ENCODE measurements at regions not wholly inside any gene's neighbourhood (a gene's known extent, or its start where the extent isn't known, plus 50 kb on each side); places are given as distances from the start of the nearest gene placed in this dataset.

GRCh38 chrX:95029571-95029970 lies 1355.6 kb downstream of the FAM133A start:
- no peaks in the 10 kb centered on the region for H3K27me3 ChIP-seq (ENCODE audit: low read depth)
- no peaks in the 10 kb centered on the region for H3K9me3 ChIP-seq
- in situ Hi-C loops (cut with MboI; ENCODE audit: low sequenced_read_pairs) = no loop called here
- no peaks in the 10 kb centered on the region for H3K36me3 ChIP-seq (replicated peaks)
- H3K4me3 ChIP-seq = no peak overlapping the region
- peak in 1 of 2 experiments; percentile 92 for DNase-seq (ENCODE audit: low spot score in 2 of 2)
- H3K4me1 ChIP-seq = peaks cover 15% of the 10 kb centered on the region

- Histone ChIP-seq H3K4me3 (no peak overlapping the region), H3K9me3 (no peaks in the 10 kb centered on the region), H3K27me3 (ENCODE audit: low read depth) (no peaks in the 10 kb centered on the region), H3K36me3 (replicated peaks) (no peaks in the 10 kb centered on the region), H3K4me1 (no peaks in the 10 kb centered on the region)
- no peak for DNase-seq (ENCODE audit: low spot score in 2 of 2)
- in situ Hi-C loops (cut with MboI; ENCODE audit: low sequenced_read_pairs) = no loop called here
These were observed 1366.1 kb downstream of the FAM133A start for GRCh38 chrX:95040104-95040503.

- H3K36me3 ChIP-seq (replicated peaks) = no peaks in the 10 kb centered on the region
- in situ Hi-C loops (cut with MboI; ENCODE audit: low sequenced_read_pairs) = no loop called here
- no peak for DNase-seq (ENCODE audit: low spot score in 2 of 2)
These were observed 1370.3 kb downstream of the FAM133A start for GRCh38 chrX:95044331-95044730.

DNA sequence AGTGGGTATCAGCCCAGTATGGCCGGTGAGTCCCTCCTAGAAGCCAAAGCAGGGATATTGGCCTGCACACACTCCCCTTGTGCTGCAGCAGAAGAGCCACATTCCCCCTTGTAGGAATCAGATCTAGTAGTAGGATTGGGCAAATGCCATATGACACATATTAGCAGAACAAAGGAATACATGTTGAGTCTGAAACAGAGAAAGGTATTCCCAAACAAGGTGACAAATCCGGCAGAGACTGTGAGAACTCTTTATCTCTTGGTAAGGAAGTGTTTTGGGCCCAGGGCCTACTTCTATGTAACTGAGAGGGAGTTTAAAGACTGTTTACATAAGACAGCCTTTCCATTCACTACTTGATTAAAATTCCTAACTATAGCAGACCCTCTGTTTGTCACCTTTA lies 1382.0 kb downstream of the FAM133A start:
- Histone ChIP-seq H3K9me3 (no peaks in the 10 kb centered on the region), H3K4me3 (no peak overlapping the region), H3K36me3 (replicated peaks) (no peaks in the 10 kb centered on the region), H3K27me3 (ENCODE audit: low read depth) (no peaks in the 10 kb centered on the region), H3K4me1 (peaks cover 25% of the 10 kb centered on the region)
- in situ Hi-C loops (cut with MboI; ENCODE audit: low sequenced_read_pairs) = no loop called here
- DNase-seq (ENCODE audit: low spot score in 2 of 2) = peak in 1 of 2 experiments; percentile 31

More at GRCh38 chrX:95044331-95044730, 1370.3 kb downstream of the FAM133A start:
- no peaks in the 10 kb centered on the region for H3K27me3 ChIP-seq (ENCODE audit: low read depth)
- H3K4me1 ChIP-seq = no peaks in the 10 kb centered on the region
- H3K4me3 ChIP-seq = no peak overlapping the region
- H3K9me3 ChIP-seq = no peaks in the 10 kb centered on the region

DNA sequence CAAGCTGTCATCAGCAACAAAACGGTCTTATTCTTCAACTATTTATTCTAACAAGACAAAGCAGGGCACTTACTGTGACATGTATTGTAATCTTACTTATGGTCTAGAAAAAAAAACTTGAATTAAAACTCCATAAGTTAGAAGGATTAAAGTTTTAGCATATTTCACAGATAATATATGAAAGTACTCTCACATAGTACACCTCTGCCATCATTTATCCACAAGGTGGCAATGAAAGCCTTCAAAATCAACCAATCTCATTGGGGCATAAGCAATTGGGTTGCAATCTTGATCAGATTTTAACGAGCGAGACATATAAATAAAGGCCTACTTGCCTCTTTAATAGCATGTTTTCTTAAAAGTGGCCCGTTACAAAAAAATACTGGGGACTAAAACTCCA lies 1382.9 kb downstream of the FAM133A start:
- no peaks in the 10 kb centered on the region for H3K27me3 ChIP-seq (ENCODE audit: low read depth)
- in situ Hi-C loops (cut with MboI; ENCODE audit: low sequenced_read_pairs) = no loop called here
- H3K9me3 ChIP-seq = no peaks in the 10 kb centered on the region
- no peak overlapping the region for H3K4me3 ChIP-seq
- peak; percentile 30 to 93 for DNase-seq (ENCODE audit: low spot score in 2 of 2)
- no peaks in the 10 kb centered on the region for H3K36me3 ChIP-seq (replicated peaks)
- peaks cover 25% of the 10 kb centered on the region for H3K4me1 ChIP-seq

- Histone ChIP-seq H3K36me3 (replicated peaks) (no peaks in the 10 kb centered on the region), H3K27me3 (ENCODE audit: low read depth) (no peaks in the 10 kb centered on the region), H3K9me3 (no peaks in the 10 kb centered on the region), H3K4me3 (no peak overlapping the region), H3K4me1 (peaks cover 25% of the 10 kb centered on the region)
- DNase-seq (ENCODE audit: low spot score in 2 of 2) = peak in 1 of 2 experiments; percentile 98
- in situ Hi-C loops (cut with MboI; ENCODE audit: low sequenced_read_pairs) = no loop called here
These were observed 1383.3 kb downstream of the FAM133A start for GRCh38 chrX:95057341-95057740.

DNA sequence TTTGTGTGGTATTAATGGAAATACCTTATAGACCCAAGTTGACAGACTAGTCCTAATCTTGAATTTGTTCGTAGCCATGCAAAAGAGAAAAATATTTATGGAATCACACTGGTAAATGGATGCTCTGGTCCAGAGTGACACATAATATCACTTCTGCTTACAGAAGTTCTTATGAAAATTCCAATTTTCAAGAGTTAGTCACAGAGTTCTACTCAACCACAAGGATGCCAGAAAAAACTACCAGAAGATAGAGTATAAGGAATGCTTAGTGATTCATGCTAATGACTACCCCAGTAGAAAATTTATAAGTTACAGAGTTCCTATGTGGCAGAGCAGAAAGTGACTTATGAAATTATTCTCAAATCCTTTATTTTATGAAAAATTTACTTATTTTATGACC lies 1384.8 kb downstream of the FAM133A start:
- in situ Hi-C loops (cut with MboI; ENCODE audit: low sequenced_read_pairs) = no loop called here

DNA sequence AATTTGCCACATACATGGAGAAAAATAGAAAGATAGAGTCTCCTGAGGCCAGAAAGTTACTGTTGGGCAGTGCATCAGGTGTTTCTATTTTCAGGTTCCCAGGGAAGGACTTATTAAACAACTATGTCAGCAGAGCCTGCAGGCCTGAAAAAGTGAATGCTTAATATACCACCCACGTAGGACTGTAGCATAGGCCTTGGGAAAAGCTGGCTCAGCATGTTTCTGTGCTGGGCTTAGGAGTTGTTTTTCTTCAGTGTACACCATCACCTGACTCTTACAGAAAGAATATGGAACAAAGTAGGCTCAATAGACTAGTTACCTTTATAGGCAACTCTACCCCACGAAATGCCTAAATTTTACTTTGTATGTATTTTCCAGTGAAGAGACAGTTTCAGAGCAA lies 1385.9 kb downstream of the FAM133A start:
- Histone ChIP-seq H3K27me3 (ENCODE audit: low read depth) (no peaks in the 10 kb centered on the region), H3K9me3 (no peaks in the 10 kb centered on the region), H3K36me3 (replicated peaks) (no peaks in the 10 kb centered on the region), H3K4me1 (peaks cover 16% of the 10 kb centered on the region), H3K4me3 (no peak overlapping the region)
- in situ Hi-C loops (cut with MboI; ENCODE audit: low sequenced_read_pairs) = no loop called here
- no peak for DNase-seq (ENCODE audit: low spot score in 2 of 2)

More for the DNA sequence above, 1384.8 kb downstream of the FAM133A start:
- Histone ChIP-seq H3K4me3 (no peak overlapping the region), H3K27me3 (ENCODE audit: low read depth) (no peaks in the 10 kb centered on the region), H3K4me1 (peaks cover 16% of the 10 kb centered on the region), H3K36me3 (replicated peaks) (no peaks in the 10 kb centered on the region), H3K9me3 (no peaks in the 10 kb centered on the region)
- DNase-seq (ENCODE audit: low spot score in 2 of 2) = no peak

DNA sequence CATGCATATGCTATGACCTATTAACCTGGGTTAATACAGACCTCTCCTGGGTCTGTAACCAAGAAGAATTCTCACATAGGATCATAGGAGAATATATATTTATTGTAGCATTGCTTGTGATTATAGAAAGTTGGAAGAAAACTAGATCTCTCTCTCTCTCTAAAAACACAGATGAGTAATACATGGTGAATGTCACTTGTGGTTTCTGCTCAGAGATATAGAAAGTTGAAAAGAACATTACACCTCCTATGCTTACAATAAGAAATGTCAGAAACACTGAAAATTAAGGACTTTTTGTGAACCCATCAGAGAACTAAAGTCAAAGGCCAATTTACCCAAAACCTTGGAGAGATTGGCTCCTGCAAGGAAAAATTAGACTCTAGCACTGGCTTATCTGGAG lies 1389.5 kb downstream of the FAM133A start:
- Histone ChIP-seq H3K9me3 (no peaks in the 10 kb centered on the region), H3K36me3 (replicated peaks) (no peaks in the 10 kb centered on the region), H3K4me1 (no peaks in the 10 kb centered on the region), H3K4me3 (no peak overlapping the region), H3K27me3 (ENCODE audit: low read depth) (no peaks in the 10 kb centered on the region)
- no peak for DNase-seq (ENCODE audit: low spot score in 2 of 2)
- in situ Hi-C loops (cut with MboI; ENCODE audit: low sequenced_read_pairs) = no loop called here

DNA sequence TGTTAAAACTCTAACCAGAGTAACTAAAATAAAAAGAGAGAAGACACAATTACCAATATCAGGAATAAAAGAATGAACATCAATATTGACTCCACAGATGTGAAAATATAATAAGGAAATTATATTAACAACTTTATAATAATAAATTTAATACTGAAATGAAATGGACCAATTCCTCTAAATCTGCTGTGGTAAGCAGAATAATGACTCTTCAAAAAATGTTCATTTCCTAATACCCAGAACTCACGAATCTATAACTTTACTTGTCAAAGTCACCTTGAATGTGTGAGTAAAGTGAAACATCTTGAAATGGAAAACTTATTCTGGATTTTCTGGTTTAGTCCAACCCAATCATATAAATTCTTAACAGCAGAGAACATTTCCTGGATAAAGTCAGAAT lies 1391.1 kb downstream of the FAM133A start:
- in situ Hi-C loops (cut with MboI; ENCODE audit: low sequenced_read_pairs) = no loop called here
- no peak overlapping the region for H3K4me3 ChIP-seq
- H3K36me3 ChIP-seq (replicated peaks) = no peaks in the 10 kb centered on the region
- H3K9me3 ChIP-seq = no peaks in the 10 kb centered on the region
- no peaks in the 10 kb centered on the region for H3K4me1 ChIP-seq
- DNase-seq (ENCODE audit: low spot score in 2 of 2) = no peak
- H3K27me3 ChIP-seq (ENCODE audit: low read depth) = no peaks in the 10 kb centered on the region

DNA sequence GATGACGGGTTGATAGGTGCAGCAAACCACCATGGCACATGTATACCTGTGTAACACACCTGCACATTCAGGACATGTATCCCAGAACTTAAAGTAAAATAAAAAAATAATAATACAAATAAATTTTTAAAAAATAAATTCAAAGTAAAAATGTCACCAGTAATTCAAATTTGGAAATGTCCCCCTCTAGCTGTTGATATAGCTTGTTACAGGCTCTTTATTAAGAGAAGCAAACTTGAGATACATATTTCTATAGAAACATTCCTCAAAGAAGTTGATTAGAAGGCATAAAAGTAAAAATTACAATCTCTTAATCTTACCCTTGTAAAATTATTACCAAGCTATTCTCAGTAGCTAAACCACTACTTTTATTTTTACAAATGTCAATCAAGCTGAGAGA lies 1397.0 kb downstream of the FAM133A start:
- Histone ChIP-seq H3K27me3 (ENCODE audit: low read depth) (no peaks in the 10 kb centered on the region), H3K4me3 (no peak overlapping the region), H3K4me1 (no peaks in the 10 kb centered on the region; the same call in 1 of the 2 replicates), H3K36me3 (replicated peaks) (no peaks in the 10 kb centered on the region), H3K9me3 (no peaks in the 10 kb centered on the region)
- in situ Hi-C loops (cut with MboI; ENCODE audit: low sequenced_read_pairs) = no loop called here
- DNase-seq (ENCODE audit: low spot score in 2 of 2) = no peak

DNA sequence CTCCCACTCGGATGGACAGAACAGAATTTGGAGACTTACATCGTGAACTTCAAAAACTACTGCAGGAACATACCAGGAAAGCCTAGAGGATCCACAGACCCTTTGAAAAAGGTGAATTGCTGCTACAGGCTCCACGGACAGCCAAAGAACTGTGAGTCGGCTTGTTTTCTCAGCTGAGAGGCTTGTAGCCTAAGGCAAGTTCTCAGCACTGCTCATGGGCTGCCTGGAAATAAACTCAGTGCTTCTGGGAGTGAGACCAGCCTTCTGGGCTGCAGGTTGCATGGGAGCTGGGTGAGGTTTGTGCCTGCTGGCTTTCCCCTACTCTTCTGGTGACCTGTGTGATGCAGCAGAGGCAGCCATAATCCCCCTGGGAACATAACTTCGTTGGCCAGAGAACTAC lies 1397.6 kb downstream of the FAM133A start:
- no peaks in the 10 kb centered on the region for H3K27me3 ChIP-seq (ENCODE audit: low read depth)
- H3K36me3 ChIP-seq (replicated peaks) = no peaks in the 10 kb centered on the region
- DNase-seq (ENCODE audit: low spot score in 2 of 2) = no peak
- no peak overlapping the region for H3K4me3 ChIP-seq
- no peaks in the 10 kb centered on the region for H3K9me3 ChIP-seq
- peaks cover 3% of the 10 kb centered on the region; the same call in 1 of the 2 replicates for H3K4me1 ChIP-seq
- in situ Hi-C loops (cut with MboI; ENCODE audit: low sequenced_read_pairs) = no loop called here

GRCh38 chrX:95076449-95076848 lies 1402.4 kb downstream of the FAM133A start:
- no peak overlapping the region for H3K4me3 ChIP-seq
- peak; percentile 63 to 74 for DNase-seq (ENCODE audit: low spot score in 2 of 2)
- H3K27me3 ChIP-seq (ENCODE audit: low read depth) = no peaks in the 10 kb centered on the region
- no peaks in the 10 kb centered on the region for H3K36me3 ChIP-seq (replicated peaks)
- peaks cover 3% of the 10 kb centered on the region; the same call in 1 of the 2 replicates for H3K4me1 ChIP-seq
- no peaks in the 10 kb centered on the region for H3K9me3 ChIP-seq
- in situ Hi-C loops (cut with MboI; ENCODE audit: low sequenced_read_pairs) = no loop called here

DNA sequence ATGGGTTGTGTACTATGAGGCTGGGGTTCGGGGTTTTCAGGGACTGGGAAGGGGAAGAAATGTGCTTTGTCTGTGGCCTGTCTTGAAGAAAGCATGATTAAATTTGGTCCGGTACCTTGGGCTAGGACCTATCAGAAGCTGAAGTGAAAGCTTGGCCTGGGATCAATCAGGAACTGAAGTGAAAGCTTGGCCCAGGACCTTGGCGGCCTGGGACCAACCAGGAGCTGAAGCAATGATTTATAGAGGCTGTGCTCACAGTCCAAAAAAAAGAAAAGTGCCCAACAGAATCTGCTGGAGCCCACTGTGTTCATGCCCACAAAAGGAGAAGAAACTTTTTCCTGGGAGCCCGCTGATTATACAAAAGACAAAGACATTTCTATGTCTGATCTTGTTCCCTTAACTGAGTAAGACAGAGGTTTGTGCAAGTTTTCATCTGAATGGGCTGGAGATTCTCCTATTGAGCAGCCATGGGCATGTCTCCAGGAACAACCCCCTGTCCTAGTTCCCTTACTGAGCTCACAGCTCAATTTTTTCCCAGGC lies 1427.9 kb downstream of the FAM133A start:
- in situ Hi-C loops (cut with MboI; ENCODE audit: low sequenced_read_pairs) = no loop called here
- Histone ChIP-seq H3K4me1 (no peaks in the 10 kb centered on the region), H3K9me3 (no peaks in the 10 kb centered on the region), H3K27me3 (ENCODE audit: low read depth) (no peaks in the 10 kb centered on the region), H3K36me3 (replicated peaks) (no peaks in the 10 kb centered on the region), H3K4me3 (no peak overlapping the region)
- DNase-seq (ENCODE audit: low spot score in 2 of 2) = no peak

GRCh38 chrX:95117556-95117955 lies 1443.5 kb downstream of the FAM133A start:
- no peaks in the 10 kb centered on the region for H3K4me1 ChIP-seq
- H3K36me3 ChIP-seq (replicated peaks) = no peaks in the 10 kb centered on the region
- no peaks in the 10 kb centered on the region for H3K9me3 ChIP-seq
- no peak overlapping the region for H3K4me3 ChIP-seq
- in situ Hi-C loops (cut with MboI; ENCODE audit: low sequenced_read_pairs) = no loop called here
- DNase-seq (ENCODE audit: low spot score in 2 of 2) = no peak
- no peaks in the 10 kb centered on the region; the same call in 1 of the 2 replicates for H3K27me3 ChIP-seq (ENCODE audit: low read depth)

Measured in HAP-1 (cell line).